GM19397 (cell line): ENCODE measurements at regions not wholly inside any gene's neighbourhood (a gene's known extent, or its start where the extent isn't known, plus 50 kb on each side); places are given as distances from the start of the nearest gene placed in this dataset.

ENCODE experiments used
- ATAC-seq: cut with Tn5 transposase; IDR thresholded peaks from one replicate; pipeline ENCODE4 v1.9.1; 2021; ENCODE audit warnings: mild to moderate bottlenecking, moderate library complexity; ENCODE audit not compliant: unreplicated experiment

GRCh38 chr18:27652480-27653121 is 467.5 kb upstream of the CHST9 start:
- peak; percentile 74 for ATAC-seq

GRCh38 chr18:27649621-27650020 is 464.5 kb upstream of the CHST9 start:
- no peak for ATAC-seq

- no peak for ATAC-seq
Measured at GRCh38 chr18:27645929-27646328, 460.8 kb upstream of the CHST9 start.

- ATAC-seq: no peak
Measured at GRCh38 chr18:27636576-27637085, 451.5 kb upstream of the CHST9 start.

- ATAC-seq: no peak
Measured at GRCh38 chr18:27632706-27633105, 447.6 kb upstream of the CHST9 start.

- ATAC-seq: no peak
Measured at GRCh38 chr18:27627927-27628326, 442.8 kb upstream of the CHST9 start.

GRCh38 chr18:27621236-27621890 is 436.3 kb upstream of the CHST9 start:
- ATAC-seq: no peak

GRCh38 chr18:27619906-27620305 is 434.8 kb upstream of the CHST9 start:
- ATAC-seq: no peak

- no peak for ATAC-seq
Measured at GRCh38 chr18:27619090-27619772, 434.1 kb upstream of the CHST9 start.

- ATAC-seq: no peak
Measured at GRCh38 chr18:27616324-27616723, 431.2 kb upstream of the CHST9 start.

GRCh38 chr18:27614951-27615844 is 430.1 kb upstream of the CHST9 start:
- ATAC-seq: no peak

- no peak for ATAC-seq
Measured at GRCh38 chr18:27609221-27609620, 424.1 kb upstream of the CHST9 start.

- no peak for ATAC-seq
Measured at GRCh38 chr18:27608742-27609141, 423.6 kb upstream of the CHST9 start.

GRCh38 chr18:27608174-27608573 is 423.1 kb upstream of the CHST9 start:
- ATAC-seq: no peak

- no peak for ATAC-seq
Measured at GRCh38 chr18:27606741-27607140, 421.6 kb upstream of the CHST9 start.

- peak; percentile 78 for ATAC-seq
Measured at GRCh38 chr18:27605107-27605834, 420.2 kb upstream of the CHST9 start.

- ATAC-seq: no peak
Measured at GRCh38 chr18:27604583-27604982, 419.5 kb upstream of the CHST9 start.

GRCh38 chr18:27602092-27602491 is 417.0 kb upstream of the CHST9 start:
- ATAC-seq: no peak

GRCh38 chr18:27600245-27600644 is 415.1 kb upstream of the CHST9 start:
- no peak for ATAC-seq

GRCh38 chr18:27599202-27599829 is 414.2 kb upstream of the CHST9 start:
- ATAC-seq: peak; percentile 73
